WTC11 (cell line): ENCODE measurements at regions not wholly inside any gene's neighbourhood (a gene's known extent, or its start where the extent isn't known, plus 50 kb on each side); places are given as distances from the start of the nearest gene placed in this dataset.

ENCODE experiments used
- CTCF ChIP-seq: fragments of 200-600 bp; IDR thresholded peaks from 2 replicates; pipeline ENCODE4 v1.8.0; 2022; ENCODE audit warnings: antibody characterized with exemption
- ESRRA ChIP-seq: sonication (generic); formaldehyde crosslinking; IDR thresholded peaks from 2 replicates; pipeline ENCODE4 v1.8.1; 2022; ENCODE audit warnings: mild to moderate bottlenecking, missing genetic modification reagents, borderline replicate concordance
- GABPB1 ChIP-seq: sonication (generic); formaldehyde crosslinking; IDR thresholded peaks from 2 replicates; pipeline ENCODE4 v1.8.1; 2023; ENCODE audit warnings: mild to moderate bottlenecking, missing genetic modification reagents
- MAX ChIP-seq: sonication (generic); formaldehyde crosslinking; IDR thresholded peaks from 2 replicates; pipeline ENCODE4 v1.8.0; 2022; ENCODE audit warnings: mild to moderate bottlenecking, missing genetic modification reagents
- NFATC4 ChIP-seq: fragments of 250-450 bp; sonication (Bioruptor Pico); IDR thresholded peaks from 2 replicates; pipeline ENCODE4 v1.9.0; 2021; ENCODE audit warnings: mild to moderate bottlenecking
- PREB ChIP-seq: sonication (generic); formaldehyde crosslinking; IDR thresholded peaks from 2 replicates; pipeline ENCODE4 v1.8.1; 2022; ENCODE audit warnings: mild to moderate bottlenecking, missing genetic modification reagents, moderate library complexity, borderline replicate concordance
- SMAD4 ChIP-seq: sonication (generic); formaldehyde crosslinking; IDR thresholded peaks from 2 replicates; pipeline ENCODE4 v1.8.0; 2022; ENCODE audit warnings: mild to moderate bottlenecking, missing genetic modification reagents
- ZNF396 ChIP-seq: fragments of 250-450 bp; sonication (Bioruptor Pico); IDR thresholded peaks from 2 replicates; pipeline ENCODE4 v1.8.0; 2021; ENCODE audit warnings: mild to moderate bottlenecking, moderate library complexity, borderline replicate concordance

GRCh38 chr7:25455683-25456251 lies 227.5 kb upstream of the NPVF start:
- TF ChIP-seq NFATC4 (CRISPR knock-in tag) (no peak), MAX (CRISPR knock-in tag) (no peak), ZNF396 (CRISPR knock-in tag) (no peak), CTCF (no peak), PREB (no peak), SMAD4 (CRISPR knock-in tag) (no peak), GABPB1 (no peak), ESRRA (no peak)
